Astrocyte of the hippocampus (primary cell): ENCODE measurements at regions not wholly inside any gene's neighbourhood (a gene's known extent, or its start where the extent isn't known, plus 50 kb on each side); places are given as distances from the start of the nearest gene placed in this dataset.
"Not testable (repeated sequence)": the region's sequence is repeated elsewhere in the genome, so short reads cannot be mapped to it uniquely, and the experiment has no call there.

Experiments
- DNase-seq: peaks from one replicate; pipeline ENCODE4 v3.0.0; 2011; ENCODE audit warnings: low read depth, low spot score

- DNase-seq: no peak
Measured at GRCh38 chr14:48598458-48598857, 923.1 kb upstream of the MDGA2 start.

GRCh38 chr14:48586099-48586498 lies 910.7 kb upstream of the MDGA2 start:
- DNase-seq: no peak

GRCh38 chr14:48584031-48584430 lies 908.6 kb upstream of the MDGA2 start:
- DNase-seq: no peak

- no peak for DNase-seq
Measured at GRCh38 chr14:48582938-48583337, 907.5 kb upstream of the MDGA2 start.

GRCh38 chr14:48580692-48581091 lies 905.3 kb upstream of the MDGA2 start:
- no peak for DNase-seq

GRCh38 chr14:48575772-48576171 lies 900.4 kb upstream of the MDGA2 start:
- DNase-seq: no peak

GRCh38 chr14:48568688-48569087 lies 893.3 kb upstream of the MDGA2 start:
- no peak for DNase-seq

GRCh38 chr14:48568252-48568651 lies 892.8 kb upstream of the MDGA2 start:
- no peak for DNase-seq

- DNase-seq: no peak
Measured at GRCh38 chr14:48563489-48563888, 888.1 kb upstream of the MDGA2 start.

- not testable (repeated sequence) for DNase-seq
Measured at GRCh38 chr14:48561438-48561837, 886.0 kb upstream of the MDGA2 start.

- no peak for DNase-seq
Measured at GRCh38 chr14:48560421-48560820, 885.0 kb upstream of the MDGA2 start.

GRCh38 chr14:48553443-48553842 lies 878.0 kb upstream of the MDGA2 start:
- DNase-seq: no peak

- no peak for DNase-seq
Measured at GRCh38 chr14:48546996-48547395, 871.6 kb upstream of the MDGA2 start.

- DNase-seq: no peak
Measured at GRCh38 chr14:48537600-48537999, 862.2 kb upstream of the MDGA2 start.

GRCh38 chr14:48536318-48536717 lies 860.9 kb upstream of the MDGA2 start:
- DNase-seq: no peak

- DNase-seq: no peak
Measured at GRCh38 chr14:48527832-48528231, 852.4 kb upstream of the MDGA2 start.

GRCh38 chr14:48526307-48526706 lies 850.9 kb upstream of the MDGA2 start:
- no peak for DNase-seq

- no peak for DNase-seq
Measured at GRCh38 chr14:48504921-48505320, 829.5 kb upstream of the MDGA2 start.

- no peak for DNase-seq
Measured at GRCh38 chr14:48490756-48491155, 815.4 kb upstream of the MDGA2 start.

GRCh38 chr14:48473944-48474343 lies 798.5 kb upstream of the MDGA2 start:
- no peak for DNase-seq

- no peak for DNase-seq
Measured at GRCh38 chr14:48456051-48456450, 780.6 kb upstream of the MDGA2 start.

- no peak for DNase-seq
Measured at GRCh38 chr14:48454887-48455286, 779.5 kb upstream of the MDGA2 start.

GRCh38 chr14:48452437-48452995 lies 777.1 kb upstream of the MDGA2 start:
- no peak for DNase-seq

- no peak for DNase-seq
Measured at GRCh38 chr14:48435221-48435620, 759.8 kb upstream of the MDGA2 start.
